ENCODE measurements at regions not wholly inside any gene's neighbourhood (a gene's known extent, or its start where the extent isn't known, plus 50 kb on each side); places are given as distances from the start of the nearest gene placed in this dataset.

GRCh38 chr15:39340903-39341645 lies 239.8 kb upstream of the THBS1 start:
- H3K4me1 ChIP-seq (ENCODE audit: control insufficient read depth, insufficient read depth, low read length), result no peaks in the 10 kb centered on the region
- no peak overlapping the region for H3K4me3 ChIP-seq (ENCODE audit: low read length)
- no peaks in the 10 kb centered on the region for H3K9me3 ChIP-seq (ENCODE audit: control insufficient read depth, low read length)
- no peaks in the 10 kb centered on the region for H3K36me3 ChIP-seq (ENCODE audit: control insufficient read depth, insufficient read depth, low read length)
- H3K9ac ChIP-seq (ENCODE audit: low read length), result no peak overlapping the region
- no peaks in the 10 kb centered on the region for H3K27me3 ChIP-seq (ENCODE audit: control insufficient read depth, insufficient read depth, low read length)

GRCh38 chr15:39344662-39345141 lies 236.2 kb upstream of the THBS1 start:
- Histone ChIP-seq H3K36me3 (ENCODE audit: control insufficient read depth, insufficient read depth, low read length) (no peaks in the 10 kb centered on the region), H3K9ac (ENCODE audit: low read length) (no peak overlapping the region), H3K27me3 (ENCODE audit: control insufficient read depth, insufficient read depth, low read length) (no peaks in the 10 kb centered on the region), H3K4me1 (ENCODE audit: control insufficient read depth, insufficient read depth, low read length) (no peaks in the 10 kb centered on the region), H3K9me3 (ENCODE audit: control insufficient read depth, low read length) (no peaks in the 10 kb centered on the region), H3K4me3 (ENCODE audit: low read length) (no peak overlapping the region)

- no peak overlapping the region for H3K4me3 ChIP-seq (ENCODE audit: low read length)
- no peak overlapping the region for H3K9ac ChIP-seq (ENCODE audit: low read length)
- no peaks in the 10 kb centered on the region for H3K36me3 ChIP-seq (ENCODE audit: control insufficient read depth, insufficient read depth, low read length)
- H3K27me3 ChIP-seq (ENCODE audit: control insufficient read depth, insufficient read depth, low read length), result no peaks in the 10 kb centered on the region
- H3K4me1 ChIP-seq (ENCODE audit: control insufficient read depth, insufficient read depth, low read length), result no peaks in the 10 kb centered on the region
- H3K9me3 ChIP-seq (ENCODE audit: control insufficient read depth, low read length), result no peaks in the 10 kb centered on the region
These were observed 235.7 kb upstream of the THBS1 start for GRCh38 chr15:39345176-39345575.

GRCh38 chr15:39347453-39347852 lies 233.4 kb upstream of the THBS1 start:
- no peaks in the 10 kb centered on the region for H3K27me3 ChIP-seq (ENCODE audit: control insufficient read depth, insufficient read depth, low read length)
- no peak overlapping the region for H3K9ac ChIP-seq (ENCODE audit: low read length)
- H3K4me1 ChIP-seq (ENCODE audit: control insufficient read depth, insufficient read depth, low read length), result no peaks in the 10 kb centered on the region
- no peaks in the 10 kb centered on the region for H3K9me3 ChIP-seq (ENCODE audit: control insufficient read depth, low read length)
- no peak overlapping the region for H3K4me3 ChIP-seq (ENCODE audit: low read length)
- no peaks in the 10 kb centered on the region for H3K36me3 ChIP-seq (ENCODE audit: control insufficient read depth, insufficient read depth, low read length)

- H3K36me3 ChIP-seq (ENCODE audit: control insufficient read depth, insufficient read depth, low read length), result no peaks in the 10 kb centered on the region
These were observed 230.1 kb upstream of the THBS1 start for GRCh38 chr15:39350785-39351184.

GRCh38 chr15:39354189-39354588 lies 226.7 kb upstream of the THBS1 start:
- peaks cover 15% of the 10 kb centered on the region for H3K4me1 ChIP-seq (ENCODE audit: control insufficient read depth, insufficient read depth, low read length)
- H3K4me3 ChIP-seq (ENCODE audit: low read length), result no peak overlapping the region
- H3K36me3 ChIP-seq (ENCODE audit: control insufficient read depth, insufficient read depth, low read length), result no peaks in the 10 kb centered on the region
- H3K9ac ChIP-seq (ENCODE audit: low read length), result no peak overlapping the region
- no peaks in the 10 kb centered on the region for H3K27me3 ChIP-seq (ENCODE audit: control insufficient read depth, insufficient read depth, low read length)
- no peaks in the 10 kb centered on the region for H3K9me3 ChIP-seq (ENCODE audit: control insufficient read depth, low read length)

More at GRCh38 chr15:39350785-39351184, 230.1 kb upstream of the THBS1 start:
- Histone ChIP-seq H3K9ac (ENCODE audit: low read length) (no peak overlapping the region), H3K4me1 (ENCODE audit: control insufficient read depth, insufficient read depth, low read length) (no peaks in the 10 kb centered on the region), H3K9me3 (ENCODE audit: control insufficient read depth, low read length) (no peaks in the 10 kb centered on the region), H3K27me3 (ENCODE audit: control insufficient read depth, insufficient read depth, low read length) (no peaks in the 10 kb centered on the region), H3K4me3 (ENCODE audit: low read length) (no peak overlapping the region)

- H3K9ac ChIP-seq (ENCODE audit: low read length), result no peak overlapping the region
- no peak overlapping the region for H3K4me3 ChIP-seq (ENCODE audit: low read length)
These were observed 223.2 kb upstream of the THBS1 start for GRCh38 chr15:39357480-39358268.

GRCh38 chr15:39358441-39359041 lies 222.3 kb upstream of the THBS1 start:
- Histone ChIP-seq H3K9me3 (ENCODE audit: control insufficient read depth, low read length) (no peaks in the 10 kb centered on the region), H3K27me3 (ENCODE audit: control insufficient read depth, insufficient read depth, low read length) (no peaks in the 10 kb centered on the region), H3K4me3 (ENCODE audit: low read length) (no peak overlapping the region), H3K36me3 (ENCODE audit: control insufficient read depth, insufficient read depth, low read length) (no peaks in the 10 kb centered on the region), H3K4me1 (ENCODE audit: control insufficient read depth, insufficient read depth, low read length) (peaks cover 15% of the 10 kb centered on the region), H3K9ac (ENCODE audit: low read length) (no peak overlapping the region)

More at GRCh38 chr15:39357480-39358268, 223.2 kb upstream of the THBS1 start:
- no peaks in the 10 kb centered on the region for H3K36me3 ChIP-seq (ENCODE audit: control insufficient read depth, insufficient read depth, low read length)
- H3K4me1 ChIP-seq (ENCODE audit: control insufficient read depth, insufficient read depth, low read length), result peaks cover 15% of the 10 kb centered on the region
- no peaks in the 10 kb centered on the region for H3K9me3 ChIP-seq (ENCODE audit: control insufficient read depth, low read length)
- H3K27me3 ChIP-seq (ENCODE audit: control insufficient read depth, insufficient read depth, low read length), result no peaks in the 10 kb centered on the region

- H3K9me3 ChIP-seq (ENCODE audit: control insufficient read depth, low read length), result no peaks in the 10 kb centered on the region
- no peaks in the 10 kb centered on the region for H3K27me3 ChIP-seq (ENCODE audit: control insufficient read depth, insufficient read depth, low read length)
- no peak overlapping the region for H3K4me3 ChIP-seq (ENCODE audit: low read length)
- no peaks in the 10 kb centered on the region for H3K36me3 ChIP-seq (ENCODE audit: control insufficient read depth, insufficient read depth, low read length)
- peaks cover 15% of the 10 kb centered on the region for H3K4me1 ChIP-seq (ENCODE audit: control insufficient read depth, insufficient read depth, low read length)
- H3K9ac ChIP-seq (ENCODE audit: low read length), result no peak overlapping the region
These were observed 221.1 kb upstream of the THBS1 start for GRCh38 chr15:39359771-39360170.

GRCh38 chr15:39360452-39360851 lies 220.4 kb upstream of the THBS1 start:
- peaks cover 15% of the 10 kb centered on the region for H3K4me1 ChIP-seq (ENCODE audit: control insufficient read depth, insufficient read depth, low read length)
- no peak overlapping the region for H3K9ac ChIP-seq (ENCODE audit: low read length)
- H3K27me3 ChIP-seq (ENCODE audit: control insufficient read depth, insufficient read depth, low read length), result no peaks in the 10 kb centered on the region

GRCh38 chr15:39361497-39361896 lies 219.4 kb upstream of the THBS1 start:
- Histone ChIP-seq H3K9me3 (ENCODE audit: control insufficient read depth, low read length) (no peaks in the 10 kb centered on the region), H3K4me1 (ENCODE audit: control insufficient read depth, insufficient read depth, low read length) (peaks cover 15% of the 10 kb centered on the region), H3K4me3 (ENCODE audit: low read length) (no peak overlapping the region), H3K9ac (ENCODE audit: low read length) (no peak overlapping the region), H3K27me3 (ENCODE audit: control insufficient read depth, insufficient read depth, low read length) (no peaks in the 10 kb centered on the region), H3K36me3 (ENCODE audit: control insufficient read depth, insufficient read depth, low read length) (no peaks in the 10 kb centered on the region)

More at GRCh38 chr15:39360452-39360851, 220.4 kb upstream of the THBS1 start:
- Histone ChIP-seq H3K36me3 (ENCODE audit: control insufficient read depth, insufficient read depth, low read length) (no peaks in the 10 kb centered on the region), H3K9me3 (ENCODE audit: control insufficient read depth, low read length) (no peaks in the 10 kb centered on the region), H3K4me3 (ENCODE audit: low read length) (no peak overlapping the region)
